A549 (cell line): ENCODE measurements at regions not wholly inside any gene's neighbourhood (a gene's known extent, or its start where the extent isn't known, plus 50 kb on each side); places are given as distances from the start of the nearest gene placed in this dataset.

Source experiments
- ATAC-seq, 2 experiments: fragments of 200-7000 bp in 1 of 2; fragments of >200 bp in 1 of 2; cut with Nextera tagmentation in 1 of 2; cut with Tn5 transposase in 1 of 2; 3 replicates each; pipeline versions ENCODE4 v1.8.0 to v1.9.1; 2018 to 2020; ENCODE audit warnings: mild to moderate bottlenecking in 1 of 2, moderate library complexity in 1 of 2
- CTCF ChIA-PET: fragments of 300-600 bp; sonication (Branson Sonifier 250); formaldehyde crosslinking; extraction: SDS; loops from one replicate; lab custom pipeline; 2021; ENCODE audit warnings: antibody characterized with exemption, inconsistent platforms; lab: Yijun Ruan, JAX
- POLR2A ChIA-PET: fragments of 350-600 bp; formaldehyde crosslinking; extraction: SDS; loops from one replicate; lab custom pipeline; 2021; ENCODE audit warnings: antibody characterized with exemption, inconsistent platforms; lab: Yijun Ruan, JAX
- DNase-seq, 2 experiments: peaks; one replicate each; pipeline versions ENCODE4 v3.0.0 to v3.0.0-alpha.2; 2011 to 2016; ENCODE audit warnings: low read depth in 1 of 2, low spot score in 1 of 2
- FAIRE-seq: peaks from 2 replicates; lab custom pipeline; 2011; peaks lifted over from hg19 to GRCh38; lab: Jason Lieb, UNC
- H3K27ac ChIP-seq, 2 experiments: fragments of >200 bp; sonication (Bioruptor Twin); formaldehyde crosslinking; 3 replicates each; pipeline ENCODE4 v1.5.1; 2016 to 2017
- H3K4me1 ChIP-seq: fragments of >200 bp; sonication (Bioruptor Twin); formaldehyde crosslinking; 3 replicates; pipeline ENCODE4 v1.6.1; 2016
- H3K4me2 ChIP-seq: fragments of >200 bp; sonication (Bioruptor Twin); formaldehyde crosslinking; 3 replicates; pipeline ENCODE4 v1.6.1; 2016
- H3K4me3 ChIP-seq: fragments of >200 bp; sonication (Bioruptor Twin); formaldehyde crosslinking; 3 replicates; pipeline ENCODE4 v1.5.1; 2016
- H3K9me3 ChIP-seq: fragments of >200 bp; sonication (Bioruptor Twin); formaldehyde crosslinking; 3 replicates; pipeline ENCODE4 v1.6.1; 2016
- ATOH8 ChIP-seq: fragments of 250-450 bp; sonication (Bioruptor Pico); IDR thresholded peaks from 2 replicates; pipeline ENCODE4 v1.5.0; 2020; ENCODE audit warnings: low read depth, mild to moderate bottlenecking, moderate library complexity
- CBX2 ChIP-seq: fragments of 200-600 bp; sonication (generic); IDR thresholded peaks from 2 replicates; pipeline ENCODE4 v1.6.1; 2016; ENCODE audit warnings: low read depth, mild to moderate bottlenecking, borderline replicate concordance
- CEBPB ChIP-seq, 2 experiments: fragments of >200 bp in 1 of 2; sonication (Bioruptor Twin) in 1 of 2; formaldehyde crosslinking in 1 of 2; IDR thresholded peaks; 2 replicates each; pipeline ENCODE4 v1.6.1; 2012 to 2016
- CHD4 ChIP-seq: fragments of 200-600 bp; sonication (generic); IDR thresholded peaks from 2 replicates; pipeline ENCODE4 v1.6.1; 2016; ENCODE audit warnings: antibody characterized with exemption, mild to moderate bottlenecking, borderline replicate concordance
- CTCF ChIP-seq: fragments of >200 bp; sonication (Bioruptor Twin); formaldehyde crosslinking; IDR thresholded peaks from 3 replicates; pipeline ENCODE4 v1.5.1; 2016
- EHF ChIP-seq: fragments of 250-450 bp; sonication (Bioruptor Pico); IDR thresholded peaks from 2 replicates; pipeline ENCODE4 v1.5.0; 2020; ENCODE audit warnings: mild to moderate bottlenecking
- EP300 ChIP-seq, 2 experiments: fragments of >200 bp; sonication (Bioruptor Twin); formaldehyde crosslinking; IDR thresholded peaks; 2 replicates in 1 of 2; 3 replicates in 1 of 2; pipeline ENCODE4 v1.6.1; 2016 to 2017
- ESRRA ChIP-seq: fragments of 150-350 bp; IDR thresholded peaks from 2 replicates; pipeline ENCODE4 v1.6.1; 2014; ENCODE audit warnings: mild to moderate bottlenecking, low read length, borderline replicate concordance
- HES2 ChIP-seq: fragments of >200 bp; sonication (Bioruptor Twin); formaldehyde crosslinking; IDR thresholded peaks from 2 replicates; pipeline ENCODE4 v1.6.1; 2016
- HEYL ChIP-seq: fragments of 250-450 bp; sonication (Bioruptor Pico); IDR thresholded peaks from 2 replicates; pipeline ENCODE4 v1.8.0; 2021; ENCODE audit warnings: mild to moderate bottlenecking, moderate library complexity
- HOXA7 ChIP-seq: fragments of 250-450 bp; sonication (Bioruptor Pico); IDR thresholded peaks from 2 replicates; pipeline ENCODE4 v1.5.0; 2020; ENCODE audit warnings: mild to moderate bottlenecking, moderate library complexity
- JUNB ChIP-seq: fragments of >200 bp; sonication (Bioruptor Twin); formaldehyde crosslinking; IDR thresholded peaks from 2 replicates; pipeline ENCODE4 v1.6.1; 2016
- KDM1A ChIP-seq: fragments of 200-600 bp; sonication (generic); IDR thresholded peaks from 2 replicates; pipeline ENCODE4 v1.6.1; 2016; ENCODE audit warnings: low read depth, mild to moderate bottlenecking
- MAFK ChIP-seq: fragments of 450-650 bp; IDR thresholded peaks from 2 replicates; pipeline ENCODE4 v1.6.1; 2014; ENCODE audit not compliant: partially characterized antibody
- PHF8 ChIP-seq: fragments of 200-600 bp; sonication (generic); IDR thresholded peaks from 2 replicates; pipeline ENCODE4 v1.6.1; 2016; ENCODE audit warnings: low read depth, mild to moderate bottlenecking, antibody characterized with exemption, moderate library complexity, borderline replicate concordance
- RAD21 ChIP-seq, 2 experiments: fragments of >200 bp in 1 of 2; sonication (Bioruptor Twin) in 1 of 2; formaldehyde crosslinking in 1 of 2; IDR thresholded peaks in 1 of 2; conservative IDR thresholded peaks in 1 of 2; 2 replicates in 1 of 2; 3 replicates in 1 of 2; pipeline ENCODE4 v1.6.1; 2012 to 2018; ENCODE audit warnings: inconsistent platforms in 1 of 2
- RARB ChIP-seq: fragments of 250-450 bp; sonication (Bioruptor Pico); IDR thresholded peaks from 2 replicates; pipeline ENCODE4 v1.8.0; 2021; ENCODE audit warnings: mild to moderate bottlenecking, moderate library complexity
- REST ChIP-seq: fragments of 200-600 bp; sonication (generic); IDR thresholded peaks from 2 replicates; pipeline ENCODE4 v1.6.1; 2016; ENCODE audit warnings: antibody characterized with exemption, mild to moderate bottlenecking, moderate library complexity
- SMC3 ChIP-seq: fragments of >200 bp; sonication (Bioruptor Twin); formaldehyde crosslinking; IDR thresholded peaks from 3 replicates; pipeline ENCODE4 v1.6.1; 2018; ENCODE audit warnings: inconsistent platforms
- TFCP2L1 ChIP-seq: fragments of 250-450 bp; sonication (Bioruptor Pico); IDR thresholded peaks from 2 replicates; pipeline ENCODE4 v1.5.0; 2021; ENCODE audit warnings: mild to moderate bottlenecking
- ZC3H11A ChIP-seq: fragments of 450-650 bp; IDR thresholded peaks from 2 replicates; pipeline ENCODE4 v1.6.1; 2014; ENCODE audit warnings: antibody characterized with exemption, mild to moderate bottlenecking
- ZFP36 ChIP-seq: fragments of 450-650 bp; IDR thresholded peaks from 2 replicates; pipeline ENCODE4 v1.6.1; 2014; ENCODE audit warnings: borderline replicate concordance; ENCODE audit not compliant: partially characterized antibody
- ZNF302 ChIP-seq: fragments of 250-450 bp; sonication (Bioruptor Pico); IDR thresholded peaks from 2 replicates; pipeline ENCODE4 v1.9.0; 2021; ENCODE audit warnings: inconsistent platforms, mild to moderate bottlenecking, moderate library complexity
- ZSCAN20 ChIP-seq: fragments of 250-450 bp; sonication (Bioruptor Pico); IDR thresholded peaks from 2 replicates; pipeline ENCODE4 v1.8.0; 2022; ENCODE audit warnings: mild to moderate bottlenecking, moderate library complexity
- WGBS: methylation state at CpG from one replicate; pipeline ENCODE4 v1.1.6; 2017; ENCODE audit errors: missing lambda C conversion rate; 5-methylcytosine and 5-hydroxymethylcytosine counted together

GRCh38 chr22:22047266-22047665, 64.7 kb upstream of the TOP3B start:
- no peak overlapping the region for H3K27ac ChIP-seq
- ChIA-PET POLR2A (no interaction called here), CTCF (no interaction called here)
- WGBS: 42% methylated on average over 3 of the region's 3 CpGs
- H3K9me3 ChIP-seq: no peaks in the 10 kb centered on the region
- H3K4me3 ChIP-seq: no peak overlapping the region
- TF ChIP-seq CTCF (no peak), HES2 (no peak), ZSCAN20 (CRISPR knock-in tag) (no peak), PHF8 (no peak)
- DNase-seq (no peak), FAIRE-seq (no peak), ATAC-seq (no peak)
- no peak overlapping the region for H3K4me2 ChIP-seq
- H3K4me1 ChIP-seq: no peaks in the 10 kb centered on the region

- DNase-seq: no peak
- H3K4me1 ChIP-seq: no peaks in the 10 kb centered on the region
- TF ChIP-seq KDM1A (no peak), HOXA7 (CRISPR knock-in tag) (no peak), HES2 (no peak), ZNF302 (no peak)
- TF ChIP-seq, all 56 proteins: peak for 0
- no peak overlapping the region for H3K27ac ChIP-seq
- WGBS: 66% methylated on average over 3 of the region's 3 CpGs
- no peak for FAIRE-seq
- no peak for ATAC-seq
- ChIA-PET CTCF (no interaction called here), POLR2A (no interaction called here)
- H3K4me3 ChIP-seq: no peak overlapping the region
- H3K9me3 ChIP-seq: no peaks in the 10 kb centered on the region
- H3K4me2 ChIP-seq: no peak overlapping the region
Observed at GRCh38 chr22:22046370-22046769, 63.8 kb upstream of the TOP3B start.

- H3K4me2 ChIP-seq: no peak overlapping the region
- H3K27ac ChIP-seq: no peak overlapping the region
- TF ChIP-seq ZSCAN20 (CRISPR knock-in tag) (no peak), EHF (CRISPR knock-in tag) (no peak), RAD21 (conservative IDR thresholded peaks at IDR 0.05 in 1 of 2, IDR thresholded peaks at IDR 0.05 in 1 of 2) (no peak), MAFK (no peak), ZC3H11A (no peak)
- ATAC-seq: no peak
- FAIRE-seq: no peak
- no peak for DNase-seq
- POLR2A ChIA-PET: no interaction called here
- H3K4me1 ChIP-seq: no peaks in the 10 kb centered on the region
- H3K9me3 ChIP-seq: no peaks in the 10 kb centered on the region
- no peak overlapping the region for H3K4me3 ChIP-seq
- CTCF ChIA-PET: interaction anchor here (0.9 kb wide), 1 partner anchor 16 kb away, joined by 4 read pairs; no protein-coding TSS in a partner anchor
- 48% methylated on average over 6 of the region's 6 CpGs for WGBS
Observed at GRCh38 chr22:22045571-22046335, 63.2 kb upstream of the TOP3B start.

GRCh38 chr22:22044153-22044552, 61.6 kb upstream of the TOP3B start:
- DNase-seq (no peak), FAIRE-seq (no peak), ATAC-seq (no peak)
- Histone ChIP-seq H3K9me3 (no peaks in the 10 kb centered on the region), H3K4me3 (no peak overlapping the region), H3K4me2 (no peak overlapping the region), H3K4me1 (no peaks in the 10 kb centered on the region), H3K27ac (no peak overlapping the region)
- 14% methylated on average over 2 of the region's 2 CpGs for WGBS
- POLR2A ChIA-PET: no interaction called here
- CTCF ChIA-PET: no interaction called here
- no peak for TF ChIP-seq ZFP36
- TF ChIP-seq HEYL (CRISPR knock-in tag): no peak
- TF ChIP-seq TFCP2L1: no peak
- TF ChIP-seq SMC3: no peak
- no peak for TF ChIP-seq RARB (CRISPR knock-in tag)
- no peak for TF ChIP-seq REST
- no peak for TF ChIP-seq JUNB
- no peak for TF ChIP-seq ESRRA
- TF ChIP-seq ATOH8 (CRISPR knock-in tag): no peak
- no peak for TF ChIP-seq CHD4
- TF ChIP-seq CBX2: no peak
- no peak for TF ChIP-seq CEBPB (IDR thresholded peaks at IDR 0.05)
- no peak for TF ChIP-seq EP300 (IDR thresholded peaks at IDR 0.05)
